ENCODE measurements at regions not wholly inside any gene's neighbourhood (a gene's known extent, or its start where the extent isn't known, plus 50 kb on each side); places are given as distances from the start of the nearest gene placed in this dataset.

- Mint-ChIP-seq H3K27ac (no peak overlapping the region), H3K27me3 (no peaks in the 10 kb centered on the region), H3K4me1 (ENCODE audit: low read depth) (no peaks in the 10 kb centered on the region), H3K36me3 (ENCODE audit: insufficient read depth) (no peaks in the 10 kb centered on the region), H3K4me3 (ENCODE audit: low read depth) (no peak overlapping the region), H3K9me3 (ENCODE audit: low read depth) (peaks cover 3% of the 10 kb centered on the region)
- no peak for DNase-seq (ENCODE audit: low spot score, unreplicated experiment)
- no peak for TF ChIP-seq CTCF (IDR thresholded peaks at IDR 0.05; ENCODE audit: unreplicated experiment)
These were observed 710.3 kb upstream of the ARPP21 start for GRCh38 chr3:34929036-34929435.

GRCh38 chr3:34934660-34935059, 704.7 kb upstream of the ARPP21 start:
- Mint-ChIP-seq H3K4me1 (ENCODE audit: low read depth) (no peaks in the 10 kb centered on the region), H3K36me3 (ENCODE audit: insufficient read depth) (no peaks in the 10 kb centered on the region), H3K9me3 (ENCODE audit: low read depth) (peaks cover 3% of the 10 kb centered on the region), H3K27me3 (no peaks in the 10 kb centered on the region), H3K27ac (no peak overlapping the region), H3K4me3 (ENCODE audit: low read depth) (no peak overlapping the region)
- DNase-seq (ENCODE audit: low spot score, unreplicated experiment): no peak
- no peak for TF ChIP-seq CTCF (IDR thresholded peaks at IDR 0.05; ENCODE audit: unreplicated experiment)

GRCh38 chr3:34938784-34939183, 700.5 kb upstream of the ARPP21 start:
- Mint-ChIP-seq H3K27me3 (no peaks in the 10 kb centered on the region), H3K9me3 (ENCODE audit: low read depth) (no peaks in the 10 kb centered on the region)

GRCh38 chr3:34942256-34942655, 697.1 kb upstream of the ARPP21 start:
- H3K9me3 Mint-ChIP-seq (ENCODE audit: low read depth): no peaks in the 10 kb centered on the region
- no peak overlapping the region for H3K27ac Mint-ChIP-seq
- TF ChIP-seq CTCF (IDR thresholded peaks at IDR 0.05; ENCODE audit: unreplicated experiment): no peak
- H3K4me3 Mint-ChIP-seq (ENCODE audit: low read depth): no peak overlapping the region
- no peaks in the 10 kb centered on the region for H3K36me3 Mint-ChIP-seq (ENCODE audit: insufficient read depth)
- H3K27me3 Mint-ChIP-seq: no peaks in the 10 kb centered on the region
- DNase-seq (ENCODE audit: low spot score, unreplicated experiment): no peak
- peaks cover 5% of the 10 kb centered on the region for H3K4me1 Mint-ChIP-seq (ENCODE audit: low read depth)

More at GRCh38 chr3:34938784-34939183, 700.5 kb upstream of the ARPP21 start:
- H3K36me3 Mint-ChIP-seq (ENCODE audit: insufficient read depth): no peaks in the 10 kb centered on the region
- no peak for DNase-seq (ENCODE audit: low spot score, unreplicated experiment)
- H3K27ac Mint-ChIP-seq: no peak overlapping the region
- no peak for TF ChIP-seq CTCF (IDR thresholded peaks at IDR 0.05; ENCODE audit: unreplicated experiment)
- no peaks in the 10 kb centered on the region for H3K4me1 Mint-ChIP-seq (ENCODE audit: low read depth)
- H3K4me3 Mint-ChIP-seq (ENCODE audit: low read depth): no peak overlapping the region

GRCh38 chr3:34947834-34948233, 691.5 kb upstream of the ARPP21 start:
- Mint-ChIP-seq H3K4me3 (ENCODE audit: low read depth) (no peak overlapping the region), H3K27ac (no peak overlapping the region), H3K36me3 (ENCODE audit: insufficient read depth) (no peaks in the 10 kb centered on the region), H3K9me3 (ENCODE audit: low read depth) (peaks cover 9% of the 10 kb centered on the region), H3K27me3 (no peaks in the 10 kb centered on the region), H3K4me1 (ENCODE audit: low read depth) (peaks cover 5% of the 10 kb centered on the region)
- TF ChIP-seq CTCF (IDR thresholded peaks at IDR 0.05; ENCODE audit: unreplicated experiment): no peak
- DNase-seq (ENCODE audit: low spot score, unreplicated experiment): no peak
